ENCODE measurements at regions not wholly inside any gene's neighbourhood (a gene's known extent, or its start where the extent isn't known, plus 50 kb on each side); places are given as distances from the start of the nearest gene placed in this dataset.

DNA sequence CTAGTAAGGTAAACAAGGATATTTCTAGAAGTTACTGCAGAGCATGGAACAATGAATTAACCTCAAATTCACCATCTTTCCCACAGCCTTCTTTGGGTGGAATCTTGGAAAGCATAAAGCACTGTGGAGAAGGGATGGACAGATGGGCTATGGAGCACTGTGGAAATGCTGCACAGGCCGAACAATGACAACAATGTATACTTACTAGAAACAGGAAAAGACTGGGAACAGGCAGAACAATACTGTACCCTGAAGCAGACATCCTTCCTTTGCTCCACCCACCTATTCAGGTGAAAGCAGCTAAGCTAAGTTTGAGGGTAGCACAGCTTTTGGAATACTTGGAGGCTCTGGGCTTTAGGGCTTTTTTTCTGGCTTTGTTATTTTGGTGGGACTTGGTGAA lies 250.6 kb upstream of the KLF8 start:
- no peak overlapping the region for H3K4me3 Mint-ChIP-seq
- peaks cover 66% of the 10 kb centered on the region for H3K9me3 Mint-ChIP-seq
- TF ChIP-seq, protein P1, sequence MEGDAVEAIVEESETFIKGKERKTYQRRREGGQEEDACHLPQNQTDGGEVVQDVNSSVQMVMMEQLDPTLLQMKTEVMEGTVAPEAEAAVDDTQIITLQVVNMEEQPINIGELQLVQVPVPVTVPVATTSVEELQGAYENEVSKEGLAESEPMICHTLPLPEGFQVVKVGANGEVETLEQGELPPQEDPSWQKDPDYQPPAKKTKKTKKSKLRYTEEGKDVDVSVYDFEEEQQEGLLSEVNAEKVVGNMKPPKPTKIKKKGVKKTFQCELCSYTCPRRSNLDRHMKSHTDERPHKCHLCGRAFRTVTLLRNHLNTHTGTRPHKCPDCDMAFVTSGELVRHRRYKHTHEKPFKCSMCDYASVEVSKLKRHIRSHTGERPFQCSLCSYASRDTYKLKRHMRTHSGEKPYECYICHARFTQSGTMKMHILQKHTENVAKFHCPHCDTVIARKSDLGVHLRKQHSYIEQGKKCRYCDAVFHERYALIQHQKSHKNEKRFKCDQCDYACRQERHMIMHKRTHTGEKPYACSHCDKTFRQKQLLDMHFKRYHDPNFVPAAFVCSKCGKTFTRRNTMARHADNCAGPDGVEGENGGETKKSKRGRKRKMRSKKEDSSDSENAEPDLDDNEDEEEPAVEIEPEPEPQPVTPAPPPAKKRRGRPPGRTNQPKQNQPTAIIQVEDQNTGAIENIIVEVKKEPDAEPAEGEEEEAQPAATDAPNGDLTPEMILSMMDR (IDR thresholded peaks at IDR 0.05), result no peak
- H3K4me1 Mint-ChIP-seq, result no peaks in the 10 kb centered on the region
- H3K36me3 Mint-ChIP-seq (ENCODE audit: low read depth), result no peaks in the 10 kb centered on the region
- DNase-seq, result no peak
- no peaks in the 10 kb centered on the region for H3K27me3 Mint-ChIP-seq (ENCODE audit: low read depth, poor library complexity)
- no peak overlapping the region for H3K27ac Mint-ChIP-seq

DNA sequence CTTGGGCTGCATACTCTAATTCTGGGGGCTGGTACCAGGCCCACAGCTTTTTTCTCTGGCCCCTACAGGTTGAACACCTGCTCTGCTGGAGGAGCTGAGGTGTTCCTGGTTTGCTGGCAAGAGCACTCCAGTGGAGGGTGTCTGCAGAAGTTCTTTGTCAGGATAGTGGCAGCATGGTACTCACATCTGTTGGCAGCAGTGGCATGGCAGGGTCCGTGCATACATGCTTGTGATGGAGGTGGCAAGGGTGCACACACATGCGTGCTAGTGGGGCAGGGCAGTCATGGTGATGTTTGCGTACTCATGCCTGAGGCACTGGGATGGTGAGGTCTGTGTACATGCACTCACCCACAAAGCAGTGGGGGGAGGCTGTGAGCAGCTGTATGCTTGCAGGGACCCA lies 235.5 kb upstream of the KLF8 start:
- Mint-ChIP-seq H3K27ac (no peak overlapping the region), H3K9me3 (peaks cover 84% of the 10 kb centered on the region), H3K4me3 (no peak overlapping the region), H3K4me1 (no peaks in the 10 kb centered on the region), H3K36me3 (ENCODE audit: low read depth) (no peaks in the 10 kb centered on the region), H3K27me3 (ENCODE audit: low read depth, poor library complexity) (no peaks in the 10 kb centered on the region)
- DNase-seq, result no peak
- TF ChIP-seq, protein P1 (IDR thresholded peaks at IDR 0.05), result no peak

DNA sequence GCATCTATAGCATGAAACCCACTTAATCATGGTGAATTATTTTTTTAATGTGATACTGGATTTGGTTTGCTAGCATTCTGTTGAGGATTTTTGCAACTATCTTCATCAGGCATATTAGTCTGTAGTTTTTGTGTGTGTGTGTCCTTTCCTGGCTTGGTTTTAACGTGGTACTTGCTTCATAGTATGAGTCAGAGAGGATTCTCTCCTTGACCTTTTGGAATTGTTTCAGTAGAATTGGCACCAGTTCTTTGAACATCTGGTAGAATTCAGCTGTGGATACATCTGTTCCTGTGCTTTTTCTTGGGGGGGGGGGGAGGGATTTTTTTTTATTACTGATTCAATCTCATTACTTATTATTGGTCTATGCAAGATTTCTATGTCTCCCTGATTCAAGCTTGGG lies 232.0 kb upstream of the KLF8 start:
- Mint-ChIP-seq H3K36me3 (ENCODE audit: low read depth) (no peaks in the 10 kb centered on the region), H3K4me3 (no peak overlapping the region), H3K27ac (no peak overlapping the region), H3K27me3 (ENCODE audit: low read depth, poor library complexity) (no peaks in the 10 kb centered on the region), H3K4me1 (no peaks in the 10 kb centered on the region), H3K9me3 (peaks cover 71% of the 10 kb centered on the region)
- no peak for DNase-seq
- TF ChIP-seq, protein P1 (IDR thresholded peaks at IDR 0.05), result no peak

DNA sequence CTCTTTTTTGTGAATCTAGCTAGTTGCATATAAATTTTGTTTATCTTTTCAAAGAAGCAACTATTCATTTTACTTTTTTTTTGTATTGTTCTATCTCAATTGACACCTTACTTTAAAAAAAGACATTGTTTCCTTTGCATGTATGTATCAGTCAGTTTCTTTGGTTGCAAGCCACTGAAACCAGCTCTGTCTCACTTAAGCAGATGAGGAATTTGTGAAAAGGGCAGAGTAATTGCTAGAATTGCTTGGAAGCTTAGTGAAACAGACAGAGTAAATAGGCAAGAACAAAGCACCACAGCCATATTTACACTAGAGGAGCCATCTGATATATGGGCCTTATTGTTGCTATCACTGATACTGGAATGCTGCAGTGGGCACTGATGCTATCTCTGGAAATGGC lies 231.4 kb upstream of the KLF8 start:
- Mint-ChIP-seq H3K4me3 (no peak overlapping the region), H3K36me3 (ENCODE audit: low read depth) (no peaks in the 10 kb centered on the region), H3K27me3 (ENCODE audit: low read depth, poor library complexity) (no peaks in the 10 kb centered on the region), H3K4me1 (no peaks in the 10 kb centered on the region), H3K9me3 (peaks cover 71% of the 10 kb centered on the region), H3K27ac (no peak overlapping the region)
- DNase-seq, result no peak
- TF ChIP-seq, protein P1 (IDR thresholded peaks at IDR 0.05), result no peak

DNA sequence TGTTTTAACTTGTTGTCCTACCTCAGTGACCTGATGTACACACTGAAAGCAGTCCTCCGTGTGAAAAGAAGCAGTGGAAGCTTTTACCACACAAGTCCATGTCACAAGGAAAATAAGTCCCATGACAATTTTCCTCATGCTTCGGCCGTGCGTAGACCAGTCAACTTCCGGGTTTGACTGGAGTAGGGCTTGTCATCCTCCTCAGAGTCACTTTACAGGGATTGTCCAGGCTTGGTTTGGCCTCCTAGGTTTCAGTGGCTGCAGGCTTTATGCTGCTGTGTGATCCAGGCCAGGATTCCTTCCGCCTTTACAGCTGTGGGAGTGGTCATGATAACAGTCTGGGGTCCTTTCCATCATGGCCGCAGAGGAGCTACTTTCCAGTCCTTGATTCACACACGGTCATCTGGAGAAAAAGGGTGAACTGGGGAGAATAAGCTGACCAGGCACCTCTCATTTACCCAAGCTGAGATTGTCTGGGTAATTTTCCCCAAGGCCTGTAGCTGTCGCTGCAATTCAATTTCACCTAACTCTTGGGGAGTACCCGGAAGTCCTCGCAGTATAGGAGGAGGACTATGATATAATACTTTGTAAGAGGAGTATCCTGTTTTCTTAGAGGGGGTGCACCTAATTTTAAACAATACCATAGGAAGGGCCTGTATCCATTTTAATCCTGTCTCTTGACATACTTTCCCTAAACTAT lies 206.1 kb upstream of the KLF8 start:
- Mint-ChIP-seq H3K36me3 (ENCODE audit: low read depth) (no peaks in the 10 kb centered on the region), H3K4me1 (no peaks in the 10 kb centered on the region), H3K4me3 (no peak overlapping the region), H3K9me3 (peaks cover 48% of the 10 kb centered on the region), H3K27me3 (ENCODE audit: low read depth, poor library complexity) (no peaks in the 10 kb centered on the region), H3K27ac (no peak overlapping the region)
- TF ChIP-seq, protein P1 (IDR thresholded peaks at IDR 0.05), result no peak
- no peak for DNase-seq

DNA sequence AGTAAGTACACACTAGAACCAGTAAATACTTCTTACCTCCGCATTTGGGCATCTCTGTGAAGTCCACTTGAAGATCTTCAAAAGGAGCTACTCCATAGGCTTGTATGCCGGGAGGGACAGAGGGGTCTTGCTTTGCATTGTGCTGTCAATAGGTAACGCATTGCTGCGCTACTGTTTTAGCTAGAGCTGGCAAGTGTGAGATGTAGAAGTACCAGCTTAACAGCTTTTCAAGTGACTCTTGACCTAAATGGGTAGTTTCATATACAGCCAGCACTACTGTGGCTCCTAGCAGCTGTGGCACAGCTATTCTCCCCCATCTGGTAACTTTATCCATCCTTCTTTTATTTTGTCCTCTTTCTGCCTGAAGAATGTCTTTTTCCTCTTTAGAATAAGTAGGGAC lies 205.3 kb upstream of the KLF8 start:
- Mint-ChIP-seq H3K36me3 (ENCODE audit: low read depth) (no peaks in the 10 kb centered on the region), H3K4me1 (no peaks in the 10 kb centered on the region), H3K27me3 (ENCODE audit: low read depth, poor library complexity) (no peaks in the 10 kb centered on the region), H3K9me3 (peaks cover 49% of the 10 kb centered on the region), H3K4me3 (no peak overlapping the region), H3K27ac (no peak overlapping the region)
- TF ChIP-seq, protein P1 (IDR thresholded peaks at IDR 0.05), result no peak
- no peak for DNase-seq

Measured in nephron progenitor cell (in vitro differentiated cells).